ENCODE measurements at regions not wholly inside any gene's neighbourhood (a gene's known extent, or its start where the extent isn't known, plus 50 kb on each side); places are given as distances from the start of the nearest gene placed in this dataset.

- no peak overlapping the region for H3K4me3 ChIP-seq (replicated peaks in 1 of 3; ENCODE audit: low read depth in 2 of 3, low read length in 3 of 3)
- peaks cover 0 to 8% (median 1%) of the 10 kb centered on the region in 7 donors for H3K9me3 Mint-ChIP-seq
- H3K4me1 Mint-ChIP-seq: no peaks in the 10 kb centered on the region
- H3K36me3 ChIP-seq (replicated peaks in 1 of 2; ENCODE audit: control insufficient read depth in 1 of 2, insufficient read depth in 2 of 2, low read length in 2 of 2): no peaks in the 10 kb centered on the region
- H3K27me3 ChIP-seq (ENCODE audit: control insufficient read depth in 2 of 2, insufficient read depth in 2 of 2, low read length in 2 of 2): no peaks in the 10 kb centered on the region
- no peak overlapping the region for H3K4me2 ChIP-seq (replicated peaks; ENCODE audit: extremely low read depth, low read length, poor library complexity, severe bottlenecking)
- H4K20me1 ChIP-seq (ENCODE audit: insufficient read depth, low read length): no peaks in the 10 kb centered on the region
- intact Hi-C loops (cut with micrococcal nuclease): no loop called here
- no peak overlapping the region for H2AFZ ChIP-seq (ENCODE audit: insufficient read depth, low read depth, low read length, poor library complexity, severe bottlenecking)
- H3K27ac Mint-ChIP-seq: no peak overlapping the region
- H3K27me3 Mint-ChIP-seq (ENCODE audit: low read depth in 3 of 3): peaks cover 0 to 7% (median 6%) of the 10 kb centered on the region in 3 donors
- 58% methylated on average over 9 of the region's 10 CpGs for WGBS (ENCODE audit: insufficient coverage)
- no peak overlapping the region for H3K27ac ChIP-seq (ENCODE audit: low read depth in 1 of 2, low read length in 2 of 2)
- no peaks in the 10 kb centered on the region for H3K36me3 Mint-ChIP-seq
- no peaks in the 10 kb centered on the region for H3K79me2 ChIP-seq (ENCODE audit: insufficient read depth, low read length)
- no peak overlapping the region for H3K9ac ChIP-seq (ENCODE audit: insufficient read depth, low read length, poor library complexity, severe bottlenecking)
- H3K9me3 ChIP-seq (replicated peaks in 1 of 2; ENCODE audit: control insufficient read depth in 1 of 2, insufficient read depth in 1 of 2, low read length in 2 of 2): no peaks in the 10 kb centered on the region
- H3K4me3 Mint-ChIP-seq: no peak overlapping the region
- DNase-seq: no peak
- H3K4me1 ChIP-seq (ENCODE audit: control insufficient read depth in 1 of 2, insufficient read depth in 2 of 2, low read length in 2 of 2): no peaks in the 10 kb centered on the region
- TF ChIP-seq, protein P1, sequence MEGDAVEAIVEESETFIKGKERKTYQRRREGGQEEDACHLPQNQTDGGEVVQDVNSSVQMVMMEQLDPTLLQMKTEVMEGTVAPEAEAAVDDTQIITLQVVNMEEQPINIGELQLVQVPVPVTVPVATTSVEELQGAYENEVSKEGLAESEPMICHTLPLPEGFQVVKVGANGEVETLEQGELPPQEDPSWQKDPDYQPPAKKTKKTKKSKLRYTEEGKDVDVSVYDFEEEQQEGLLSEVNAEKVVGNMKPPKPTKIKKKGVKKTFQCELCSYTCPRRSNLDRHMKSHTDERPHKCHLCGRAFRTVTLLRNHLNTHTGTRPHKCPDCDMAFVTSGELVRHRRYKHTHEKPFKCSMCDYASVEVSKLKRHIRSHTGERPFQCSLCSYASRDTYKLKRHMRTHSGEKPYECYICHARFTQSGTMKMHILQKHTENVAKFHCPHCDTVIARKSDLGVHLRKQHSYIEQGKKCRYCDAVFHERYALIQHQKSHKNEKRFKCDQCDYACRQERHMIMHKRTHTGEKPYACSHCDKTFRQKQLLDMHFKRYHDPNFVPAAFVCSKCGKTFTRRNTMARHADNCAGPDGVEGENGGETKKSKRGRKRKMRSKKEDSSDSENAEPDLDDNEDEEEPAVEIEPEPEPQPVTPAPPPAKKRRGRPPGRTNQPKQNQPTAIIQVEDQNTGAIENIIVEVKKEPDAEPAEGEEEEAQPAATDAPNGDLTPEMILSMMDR (IDR thresholded peaks at IDR 0.05): no peak
These were observed 370.8 kb downstream of the ZNF536 start for GRCh38 chr19:30743011-30743410.

DNA sequence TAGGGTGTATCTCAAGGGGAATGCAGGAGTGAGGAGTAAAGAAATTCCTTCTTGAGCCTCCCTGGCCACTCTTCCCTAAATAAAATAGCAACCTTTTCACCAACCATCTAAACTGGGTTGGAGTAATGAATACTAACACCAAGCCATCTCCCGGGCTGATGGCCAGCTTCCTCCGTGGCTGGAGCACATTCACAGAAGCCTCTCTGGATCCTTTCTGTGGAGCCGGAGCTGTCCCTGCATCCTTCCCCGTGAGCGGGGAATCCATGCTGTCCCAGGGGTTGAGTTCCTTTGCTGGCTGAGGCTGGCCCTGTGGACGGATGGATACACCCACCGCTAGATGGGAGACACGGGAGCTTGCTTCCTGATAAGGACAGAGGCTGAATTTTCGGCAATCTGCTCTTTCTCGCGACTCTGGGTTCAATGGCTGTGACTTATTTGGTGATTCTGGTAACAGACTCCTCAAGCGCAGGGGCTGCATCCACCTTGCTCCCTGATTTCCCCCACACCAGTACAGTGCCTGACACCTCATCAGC, 370.3 kb downstream of the ZNF536 start:
- Mint-ChIP-seq H3K27me3 (ENCODE audit: low read depth in 3 of 3) (peaks cover 0 to 7% (median 6%) of the 10 kb centered on the region in 3 donors), H3K36me3 (no peaks in the 10 kb centered on the region), H3K9me3 (peaks cover 0 to 8% (median 0%) of the 10 kb centered on the region in 7 donors), H3K4me1 (no peaks in the 10 kb centered on the region), H3K4me3 (no peak overlapping the region), H3K27ac (no peak overlapping the region)
- H3K79me2 ChIP-seq (ENCODE audit: insufficient read depth, low read length): no peaks in the 10 kb centered on the region
- no peak overlapping the region for H3K4me2 ChIP-seq (replicated peaks; ENCODE audit: extremely low read depth, low read length, poor library complexity, severe bottlenecking)
- DNase-seq: no peak
- TF ChIP-seq, protein P1 (IDR thresholded peaks at IDR 0.05): no peak
- H2AFZ ChIP-seq (ENCODE audit: insufficient read depth, low read depth, low read length, poor library complexity, severe bottlenecking): no peak overlapping the region
- no peak overlapping the region for H3K27ac ChIP-seq (ENCODE audit: low read depth in 1 of 2, low read length in 2 of 2)
- no peak overlapping the region for H3K9ac ChIP-seq (ENCODE audit: insufficient read depth, low read length, poor library complexity, severe bottlenecking)
- H3K27me3 ChIP-seq (ENCODE audit: control insufficient read depth in 2 of 2, insufficient read depth in 2 of 2, low read length in 2 of 2): no peaks in the 10 kb centered on the region
- H3K4me3 ChIP-seq (replicated peaks in 1 of 3; ENCODE audit: low read depth in 2 of 3, low read length in 3 of 3): no peak overlapping the region
- 93% methylated on average over 10 of the region's 12 CpGs for WGBS (ENCODE audit: insufficient coverage)
- H3K4me1 ChIP-seq (ENCODE audit: control insufficient read depth in 1 of 2, insufficient read depth in 2 of 2, low read length in 2 of 2): no peaks in the 10 kb centered on the region
- no peaks in the 10 kb centered on the region for H3K9me3 ChIP-seq (replicated peaks in 1 of 2; ENCODE audit: control insufficient read depth in 1 of 2, insufficient read depth in 1 of 2, low read length in 2 of 2)
- intact Hi-C loops (cut with micrococcal nuclease): no loop called here
- no peaks in the 10 kb centered on the region for H3K36me3 ChIP-seq (replicated peaks in 1 of 2; ENCODE audit: control insufficient read depth in 1 of 2, insufficient read depth in 2 of 2, low read length in 2 of 2)
- H4K20me1 ChIP-seq (ENCODE audit: insufficient read depth, low read length): no peaks in the 10 kb centered on the region
